HEK293T (cell line): ENCODE measurements at regions not wholly inside any gene's neighbourhood (a gene's known extent, or its start where the extent isn't known, plus 50 kb on each side); places are given as distances from the start of the nearest gene placed in this dataset.
"Not testable (repeated sequence)": the region's sequence is repeated elsewhere in the genome, so short reads cannot be mapped to it uniquely, and the experiment has no call there.

ENCODE experiments used
- CTCF ChIA-PET: fragments of 350-600 bp; formaldehyde crosslinking; extraction: SDS; loops from one replicate; lab custom pipeline; 2021; ENCODE audit warnings: antibody characterized with exemption, inconsistent platforms; lab: Yijun Ruan, JAX
- POLR2A ChIA-PET: fragments of 350-600 bp; formaldehyde crosslinking; extraction: SDS; loops from one replicate; lab custom pipeline; 2020; ENCODE audit warnings: antibody characterized with exemption, inconsistent platforms; lab: Yijun Ruan, JAX
- DNase-seq: peaks from one replicate; pipeline ENCODE4 v3.0.0; 2012; ENCODE audit warnings: mixed read lengths; ENCODE audit errors: extremely low spot score
- ARNT ChIP-seq: fragments of 450-650 bp; IDR thresholded peaks from 2 replicates; pipeline ENCODE4 v1.6.1; 2017; ENCODE audit warnings: mild to moderate bottlenecking
- BHLHE40 ChIP-seq: fragments of 450-650 bp; IDR thresholded peaks from 2 replicates; pipeline ENCODE4 v1.6.1; 2016; ENCODE audit warnings: mild to moderate bottlenecking, moderate library complexity, borderline replicate concordance
- CTBP1 ChIP-seq: fragments of 450-650 bp; IDR thresholded peaks from 2 replicates; pipeline ENCODE4 v1.6.1; 2016; ENCODE audit warnings: borderline replicate concordance
- ELF4 ChIP-seq: fragments of 450-650 bp; IDR thresholded peaks from 2 replicates; pipeline ENCODE4 v1.6.1; 2017; ENCODE audit warnings: antibody characterized with exemption
- FOXA1 ChIP-seq: fragments of 450-650 bp; IDR thresholded peaks from 2 replicates; pipeline ENCODE4 v1.6.1; 2016; ENCODE audit warnings: mild to moderate bottlenecking
- FOXK2 ChIP-seq: fragments of 450-650 bp; IDR thresholded peaks from 2 replicates; pipeline ENCODE4 v1.6.1; 2016; ENCODE audit warnings: mild to moderate bottlenecking
- FOXM1 ChIP-seq: fragments of 450-650 bp; IDR thresholded peaks from 2 replicates; pipeline ENCODE4 v1.6.1; 2017; ENCODE audit warnings: mild to moderate bottlenecking, borderline replicate concordance
- HDGF ChIP-seq: fragments of 450-650 bp; IDR thresholded peaks from 2 replicates; pipeline ENCODE4 v1.6.1; 2017; ENCODE audit warnings: antibody characterized with exemption, borderline replicate concordance
- L3MBTL2 ChIP-seq: fragments of 450-650 bp; conservative IDR thresholded peaks from 2 replicates; pipeline ENCODE4 v1.6.1; 2016; ENCODE audit warnings: mild to moderate bottlenecking
- LEF1 ChIP-seq: fragments of 450-650 bp; IDR thresholded peaks from 2 replicates; pipeline ENCODE4 v1.6.1; 2017; ENCODE audit warnings: mild to moderate bottlenecking, borderline replicate concordance
- NFRKB ChIP-seq: fragments of 450-650 bp; IDR thresholded peaks from 2 replicates; pipeline ENCODE4 v1.6.1; 2016; ENCODE audit warnings: mild to moderate bottlenecking, moderate library complexity
- PKNOX1 ChIP-seq: fragments of 450-650 bp; IDR thresholded peaks from 2 replicates; pipeline ENCODE4 v1.6.1; 2016
- SP1 ChIP-seq: fragments of 450-650 bp; IDR thresholded peaks from 2 replicates; pipeline ENCODE4 v1.6.1; 2017
- SUZ12 ChIP-seq: fragments of 450-650 bp; IDR thresholded peaks from 2 replicates; pipeline ENCODE4 v1.6.1; 2016; ENCODE audit warnings: mild to moderate bottlenecking
- TARDBP ChIP-seq: fragments of 450-650 bp; IDR thresholded peaks from 2 replicates; pipeline ENCODE4 v1.6.1; 2016
- ZNF384 ChIP-seq: fragments of 450-650 bp; IDR thresholded peaks from 2 replicates; pipeline ENCODE4 v1.6.1; 2016

- TF ChIP-seq L3MBTL2 (no peak), FOXM1 (no peak), ZNF384 (no peak), BHLHE40 (no peak), HDGF (no peak), SUZ12 (no peak), PKNOX1 (no peak), ARNT (no peak), ELF4 (no peak), TARDBP (no peak), FOXK2 (no peak), LEF1 (no peak), SP1 (no peak), FOXA1 (no peak), CTBP1 (no peak), NFRKB (no peak)
- no peak for DNase-seq
- ChIA-PET CTCF (no interaction called here), POLR2A (no interaction called here)
Observed at GRCh38 chr3:76532158-76532822, 507.6 kb upstream of the ROBO2 start.

- POLR2A ChIA-PET, DNase-seq, CTCF ChIA-PET: not testable (repeated sequence)
Observed at GRCh38 chr3:76533710-76534109, 506.2 kb upstream of the ROBO2 start.

GRCh38 chr3:76537857-76538256 is 502.0 kb upstream of the ROBO2 start:
- DNase-seq, POLR2A ChIA-PET, CTCF ChIA-PET: not testable (repeated sequence)

GRCh38 chr3:76547674-76548073 is 492.2 kb upstream of the ROBO2 start:
- ChIA-PET POLR2A (no interaction called here), CTCF (interaction anchor here (0.6 kb wide), 1 partner anchor 23 kb away, joined by 4 read pairs; no protein-coding TSS in a partner anchor)
- no peak for DNase-seq
- no peak for TF ChIP-seq ELF4
- no peak for TF ChIP-seq FOXM1
- TF ChIP-seq SUZ12: no peak
- no peak for TF ChIP-seq SP1
- no peak for TF ChIP-seq NFRKB
- TF ChIP-seq FOXA1: no peak

- ChIA-PET CTCF (no interaction called here), POLR2A (no interaction called here)
- no peak for TF ChIP-seq FOXK2
- no peak for TF ChIP-seq HDGF
- no peak for TF ChIP-seq ZNF384
- TF ChIP-seq ARNT: no peak
- no peak for TF ChIP-seq FOXM1
- no peak for TF ChIP-seq TARDBP
- TF ChIP-seq NFRKB: no peak
- no peak for TF ChIP-seq LEF1
- no peak for TF ChIP-seq SP1
- no peak for TF ChIP-seq L3MBTL2
- DNase-seq: no peak
Observed at GRCh38 chr3:76550522-76551201, 489.2 kb upstream of the ROBO2 start.

- TF ChIP-seq CTBP1: no peak
- no peak for TF ChIP-seq NFRKB
- TF ChIP-seq ARNT: no peak
- no peak for TF ChIP-seq FOXK2
- no peak for TF ChIP-seq FOXA1
- TF ChIP-seq ZNF384: no peak
- POLR2A ChIA-PET: no interaction called here
- CTCF ChIA-PET: no interaction called here
- no peak for DNase-seq
Observed at GRCh38 chr3:76551739-76552138, 488.2 kb upstream of the ROBO2 start.

GRCh38 chr3:76552653-76553052 is 487.2 kb upstream of the ROBO2 start:
- no peak for DNase-seq
- TF ChIP-seq SUZ12: no peak
- TF ChIP-seq CTBP1: no peak
- TF ChIP-seq ZNF384: no peak
- no peak for TF ChIP-seq PKNOX1
- no peak for TF ChIP-seq BHLHE40
- TF ChIP-seq TARDBP: no peak
- TF ChIP-seq LEF1: no peak
- TF ChIP-seq FOXK2: no peak
- TF ChIP-seq NFRKB: no peak
- TF ChIP-seq SP1: no peak
- no peak for TF ChIP-seq ELF4
- no peak for TF ChIP-seq HDGF
- TF ChIP-seq ARNT: no peak
- TF ChIP-seq L3MBTL2: no peak
- no peak for TF ChIP-seq FOXA1
- no peak for TF ChIP-seq FOXM1
- ChIA-PET CTCF (no interaction called here), POLR2A (no interaction called here)

GRCh38 chr3:76554707-76555106 is 485.2 kb upstream of the ROBO2 start:
- ChIA-PET POLR2A (no interaction called here), CTCF (no interaction called here)
- no peak for TF ChIP-seq HDGF
- TF ChIP-seq FOXK2: no peak
- TF ChIP-seq BHLHE40: no peak
- TF ChIP-seq ARNT: no peak
- no peak for TF ChIP-seq LEF1
- no peak for TF ChIP-seq SUZ12
- no peak for TF ChIP-seq SP1
- TF ChIP-seq ELF4: no peak
- TF ChIP-seq TARDBP: no peak
- no peak for TF ChIP-seq PKNOX1
- no peak for TF ChIP-seq FOXM1
- no peak for TF ChIP-seq NFRKB
- DNase-seq: no peak
